Esophagus muscularis mucosa (tissue), 3 donors: ENCODE measurements at regions not wholly inside any gene's neighbourhood (a gene's known extent, or its start where the extent isn't known, plus 50 kb on each side); places are given as distances from the start of the nearest gene placed in this dataset.

Source experiments
- CTCF ChIP-seq, 3 experiments: fragments of 200-600 bp in 2 of 3; fragments of 450-650 bp in 1 of 3; sonication (generic) in 2 of 3; IDR thresholded peaks; one replicate each; pipeline ENCODE4 v1.5.1; 2017 to 2019; ENCODE audit warnings: antibody characterized with exemption in 3 of 3, mild to moderate bottlenecking in 2 of 3, moderate library complexity in 1 of 3
- POLR2A ChIP-seq: fragments of 450-650 bp; IDR thresholded peaks from one replicate; pipeline ENCODE4 v1.6.1; 2017; ENCODE audit warnings: antibody characterized with exemption, moderate library complexity, mild to moderate bottlenecking, low read depth

GRCh38 chr1:87916965-87917364 is 588.3 kb downstream of the LMO4 start:
- TF ChIP-seq CTCF (IDR thresholded peaks at IDR 0.05) = no peak
- TF ChIP-seq POLR2A = no peak
